NOMO-1 treated with dmso at 0.1 percent for 144 hours (cell line): ENCODE measurements at regions not wholly inside any gene's neighbourhood (a gene's known extent, or its start where the extent isn't known, plus 50 kb on each side); places are given as distances from the start of the nearest gene placed in this dataset.
"Not testable (repeated sequence)": the region's sequence is repeated elsewhere in the genome, so short reads cannot be mapped to it uniquely, and the experiment has no call there.

Source experiments
- DNase-seq: peaks from one replicate; lab custom pipeline; 2025; ENCODE audit not compliant: unreplicated experiment; lab: John Stamatoyannopoulos, UW

- no peak for DNase-seq
Observed at GRCh38 chr15:20348291-20348899, 193.2 kb downstream of the GOLGA6L6 start.

- no peak for DNase-seq
Observed at GRCh38 chr15:20346082-20346805, 195.4 kb downstream of the GOLGA6L6 start.

GRCh38 chr15:20345401-20345958 lies 196.1 kb downstream of the GOLGA6L6 start:
- DNase-seq, result no peak

- no peak for DNase-seq
Observed at GRCh38 chr15:20344601-20345400, 196.8 kb downstream of the GOLGA6L6 start.

GRCh38 chr15:20343395-20344211 lies 198.0 kb downstream of the GOLGA6L6 start:
- not testable (repeated sequence) for DNase-seq

GRCh38 chr15:20342601-20343394 lies 198.8 kb downstream of the GOLGA6L6 start:
- DNase-seq, result not testable (repeated sequence)

- DNase-seq, result no peak
Observed at GRCh38 chr15:20341901-20342600, 199.5 kb downstream of the GOLGA6L6 start.

GRCh38 chr15:20340931-20341661 lies 200.5 kb downstream of the GOLGA6L6 start:
- no peak for DNase-seq

- no peak for DNase-seq
Observed at GRCh38 chr15:20340331-20340811, 201.2 kb downstream of the GOLGA6L6 start.

GRCh38 chr15:20339086-20339791 lies 202.4 kb downstream of the GOLGA6L6 start:
- not testable (repeated sequence) for DNase-seq

GRCh38 chr15:20338671-20339070 lies 202.9 kb downstream of the GOLGA6L6 start:
- DNase-seq, result not testable (repeated sequence)

- not testable (repeated sequence) for DNase-seq
Observed at GRCh38 chr15:20337238-20337637, 204.4 kb downstream of the GOLGA6L6 start.

- DNase-seq, result not testable (repeated sequence)
Observed at GRCh38 chr15:20334451-20334850, 207.1 kb downstream of the GOLGA6L6 start.

GRCh38 chr15:20325751-20326150 lies 215.8 kb downstream of the GOLGA6L6 start:
- DNase-seq, result not testable (repeated sequence)

GRCh38 chr15:20317132-20317531 lies 224.5 kb downstream of the GOLGA6L6 start:
- DNase-seq, result not testable (repeated sequence)

- not testable (repeated sequence) for DNase-seq
Observed at GRCh38 chr15:20311014-20311680, 230.5 kb downstream of the GOLGA6L6 start.

GRCh38 chr15:20310603-20311002 lies 231.0 kb downstream of the GOLGA6L6 start:
- DNase-seq, result no peak
